ENCODE measurements at regions not wholly inside any gene's neighbourhood (a gene's known extent, or its start where the extent isn't known, plus 50 kb on each side); places are given as distances from the start of the nearest gene placed in this dataset.

DNA sequence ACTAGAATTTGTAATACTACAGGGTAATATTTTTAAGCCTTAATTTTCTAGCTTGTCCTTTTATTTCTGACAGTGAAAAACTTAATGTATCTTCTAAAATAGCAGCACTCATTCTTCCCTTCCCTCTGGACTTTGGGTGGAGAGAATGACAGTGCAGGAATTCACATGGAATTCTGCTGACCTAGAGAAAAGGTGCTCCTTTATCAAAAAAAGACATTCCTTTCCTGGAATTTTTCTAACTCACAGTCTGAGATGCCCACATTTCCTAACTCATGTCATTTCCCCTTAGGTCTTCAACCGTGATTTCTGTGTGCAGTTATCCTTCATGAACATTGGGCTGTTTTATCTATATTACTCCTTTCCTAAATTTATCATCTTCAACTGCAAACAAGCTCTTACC lies 137.8 kb upstream of the PDGFD start:
- TF ChIP-seq, protein P1, sequence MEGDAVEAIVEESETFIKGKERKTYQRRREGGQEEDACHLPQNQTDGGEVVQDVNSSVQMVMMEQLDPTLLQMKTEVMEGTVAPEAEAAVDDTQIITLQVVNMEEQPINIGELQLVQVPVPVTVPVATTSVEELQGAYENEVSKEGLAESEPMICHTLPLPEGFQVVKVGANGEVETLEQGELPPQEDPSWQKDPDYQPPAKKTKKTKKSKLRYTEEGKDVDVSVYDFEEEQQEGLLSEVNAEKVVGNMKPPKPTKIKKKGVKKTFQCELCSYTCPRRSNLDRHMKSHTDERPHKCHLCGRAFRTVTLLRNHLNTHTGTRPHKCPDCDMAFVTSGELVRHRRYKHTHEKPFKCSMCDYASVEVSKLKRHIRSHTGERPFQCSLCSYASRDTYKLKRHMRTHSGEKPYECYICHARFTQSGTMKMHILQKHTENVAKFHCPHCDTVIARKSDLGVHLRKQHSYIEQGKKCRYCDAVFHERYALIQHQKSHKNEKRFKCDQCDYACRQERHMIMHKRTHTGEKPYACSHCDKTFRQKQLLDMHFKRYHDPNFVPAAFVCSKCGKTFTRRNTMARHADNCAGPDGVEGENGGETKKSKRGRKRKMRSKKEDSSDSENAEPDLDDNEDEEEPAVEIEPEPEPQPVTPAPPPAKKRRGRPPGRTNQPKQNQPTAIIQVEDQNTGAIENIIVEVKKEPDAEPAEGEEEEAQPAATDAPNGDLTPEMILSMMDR (IDR thresholded peaks at IDR 0.05), result no peak
- TF ChIP-seq POLR2A (IDR thresholded peaks at IDR 0.05), result no peak
- no peak for TF ChIP-seq POLR2AphosphoS5 (IDR thresholded peaks at IDR 0.05)
